GM19043 (cell line): ENCODE measurements at regions not wholly inside any gene's neighbourhood (a gene's known extent, or its start where the extent isn't known, plus 50 kb on each side); places are given as distances from the start of the nearest gene placed in this dataset.
A peak's percentile ranks its signal among the peaks of the same experiment; 100 is the strongest.

Source experiments
- ATAC-seq: cut with Tn5 transposase; IDR thresholded peaks from one replicate; pipeline ENCODE4 v1.9.1; 2021; ENCODE audit warnings: low read depth; ENCODE audit not compliant: unreplicated experiment

DNA sequence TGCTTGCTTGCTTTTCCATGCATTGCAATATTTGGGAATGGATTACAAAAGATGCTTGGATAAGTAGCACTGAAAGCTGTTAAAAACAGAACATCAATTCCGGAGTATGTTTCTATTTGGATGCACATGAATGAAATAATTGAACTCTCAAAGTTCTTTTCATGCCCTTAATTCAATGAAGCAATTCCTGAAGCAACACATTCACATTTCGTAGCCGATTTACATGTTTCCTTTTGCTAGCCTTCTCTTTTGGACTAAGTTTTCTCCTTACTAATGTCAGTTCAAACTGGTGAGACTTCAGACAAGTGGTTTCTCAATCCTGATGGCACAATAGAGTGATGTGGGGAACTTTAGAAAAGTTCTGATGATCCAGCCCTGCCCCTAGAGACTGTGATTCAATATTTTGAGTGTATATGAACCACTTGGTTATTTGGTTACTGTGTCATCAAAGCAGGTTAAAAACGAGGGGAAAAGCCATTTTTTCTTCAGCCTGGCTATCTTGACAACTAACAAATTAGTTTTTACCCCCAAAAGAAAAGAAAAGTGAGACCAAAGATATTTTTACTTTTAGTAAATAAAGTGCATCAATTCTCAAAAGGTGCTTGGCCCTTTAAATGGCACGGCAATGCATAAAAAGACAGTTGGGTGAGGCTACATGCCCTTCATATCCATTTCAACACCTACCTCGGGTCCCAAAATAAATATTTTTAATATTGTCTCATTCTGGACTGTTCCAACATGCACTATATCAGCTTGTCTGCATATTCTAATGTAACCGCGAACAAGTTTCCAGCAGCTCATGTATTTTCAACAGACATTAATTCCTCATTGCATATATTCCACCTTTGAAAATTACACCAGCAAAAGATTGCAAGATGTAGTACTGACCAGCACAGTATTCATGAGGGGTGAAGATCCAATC lies 90.1 kb upstream of the RPL34 start:
- no peak for ATAC-seq

DNA sequence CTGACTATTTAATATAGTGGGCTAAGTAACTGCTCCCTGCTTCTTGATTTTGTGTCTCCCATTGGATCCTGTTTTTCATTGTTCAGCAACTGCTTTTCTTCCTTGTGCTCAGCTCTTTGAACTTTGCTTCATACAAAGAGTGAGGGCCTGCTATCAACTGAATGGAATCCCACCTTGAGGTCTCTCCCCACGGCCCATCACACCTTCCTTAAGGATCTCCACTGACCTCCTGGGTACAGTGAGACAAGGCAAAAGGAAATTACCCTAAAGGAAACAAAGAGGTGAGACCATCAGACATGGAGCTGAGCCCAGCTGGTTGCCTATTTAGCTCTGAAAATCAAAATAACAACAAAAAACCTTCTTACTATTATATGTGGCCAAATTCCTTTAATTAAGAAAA lies 91.3 kb upstream of the RPL34 start:
- no peak for ATAC-seq

DNA sequence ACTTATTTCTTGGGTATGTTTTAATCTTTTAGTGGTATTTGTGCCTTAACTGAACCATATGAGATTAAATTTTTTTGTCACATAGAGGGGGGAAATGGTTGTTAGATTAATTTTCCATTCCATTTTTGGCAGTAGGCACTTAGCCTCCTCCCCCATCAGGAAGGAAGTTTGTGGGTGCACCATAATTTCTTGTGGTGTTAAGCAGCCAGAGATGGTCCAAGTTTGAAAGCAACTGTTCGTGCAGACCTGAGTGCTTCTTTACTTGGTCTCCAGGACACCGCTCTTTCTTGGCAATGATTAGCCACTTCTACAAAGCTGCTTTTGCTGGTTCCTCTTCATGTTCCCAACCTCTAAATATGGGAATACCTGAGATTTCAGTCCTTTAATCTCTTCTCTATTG lies 92.7 kb upstream of the RPL34 start:
- ATAC-seq, result peak; percentile 60

DNA sequence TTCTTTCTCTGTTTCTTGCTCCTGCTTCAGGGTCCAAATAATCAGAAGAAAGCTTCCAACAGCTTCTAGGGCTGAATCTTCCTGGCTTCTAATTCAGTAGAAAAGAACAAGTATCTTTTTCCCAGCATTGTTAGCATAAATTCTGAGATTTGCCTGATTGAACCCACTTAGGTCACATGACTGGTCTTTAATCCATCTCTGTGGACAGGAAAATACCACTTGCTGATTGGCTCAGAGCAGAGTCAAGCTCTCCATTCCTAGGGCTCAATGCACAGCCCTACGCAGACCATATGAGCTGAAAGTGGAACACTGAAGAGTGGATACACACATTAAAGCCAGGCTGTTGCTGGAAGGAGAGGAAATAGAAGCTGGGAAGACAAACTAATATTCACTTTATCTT lies 99.6 kb upstream of the RPL34 start:
- no peak for ATAC-seq

DNA sequence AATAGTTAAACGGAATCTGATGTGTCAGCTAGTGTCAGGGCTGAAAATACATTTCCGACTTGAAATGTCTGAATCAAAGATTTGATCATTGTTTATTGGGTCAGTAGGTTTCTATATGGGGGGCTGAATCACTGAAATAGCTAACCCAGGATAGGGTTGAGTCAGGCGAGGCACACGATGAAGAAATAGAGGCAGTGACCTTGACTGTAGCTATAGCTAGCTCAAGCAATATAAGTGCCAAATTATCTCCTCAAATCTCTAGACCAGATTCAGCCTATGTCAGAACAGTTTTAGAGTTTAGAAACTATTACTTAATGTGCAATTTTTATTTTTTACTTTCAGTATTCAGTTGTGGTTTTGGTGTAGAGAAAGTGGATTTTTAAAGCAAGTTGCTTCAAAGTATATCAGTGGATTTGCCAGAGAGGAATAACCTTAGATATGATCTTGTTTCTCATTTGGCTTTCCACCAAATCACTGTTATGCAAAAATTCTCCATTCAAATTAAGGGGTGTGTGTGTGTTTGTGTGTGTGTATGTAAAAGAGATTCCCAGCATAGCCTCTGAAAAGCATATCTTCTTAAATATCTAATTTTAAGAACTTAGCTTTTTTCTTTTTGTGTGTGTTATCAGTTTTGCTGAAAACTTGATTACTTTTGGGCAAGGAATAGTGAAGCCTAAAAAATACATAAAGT lies 100.3 kb upstream of the RPL34 start:
- no peak for ATAC-seq

DNA sequence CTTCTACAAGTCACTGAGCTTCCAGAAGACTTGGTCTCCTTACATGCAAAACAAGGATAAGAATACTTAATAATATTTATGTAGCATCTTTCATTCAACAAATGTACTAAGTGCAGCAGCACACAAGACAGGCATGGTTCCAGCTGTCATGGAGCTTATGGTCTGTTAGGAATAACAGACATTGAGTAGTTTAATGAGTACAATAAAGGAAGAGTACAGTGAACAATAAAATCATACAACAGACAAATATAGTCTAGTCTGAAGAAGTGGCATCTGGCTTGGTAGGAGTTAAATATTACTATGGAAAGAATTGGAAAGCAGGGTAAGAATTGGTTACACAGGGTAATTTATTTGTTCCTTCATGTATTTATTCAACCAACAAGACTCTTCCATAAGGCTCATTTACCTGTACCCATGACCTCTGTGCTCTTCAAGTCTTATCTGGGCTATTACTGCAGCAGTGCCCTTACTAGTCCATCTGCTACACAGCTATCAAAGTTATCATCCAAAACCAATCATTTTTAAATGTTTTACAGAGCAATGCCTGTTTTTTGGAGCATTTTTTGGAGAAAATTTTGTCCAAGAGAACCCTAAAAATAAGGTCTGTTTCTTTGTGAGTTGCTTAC lies 101.1 kb upstream of the RPL34 start:
- no peak for ATAC-seq

DNA sequence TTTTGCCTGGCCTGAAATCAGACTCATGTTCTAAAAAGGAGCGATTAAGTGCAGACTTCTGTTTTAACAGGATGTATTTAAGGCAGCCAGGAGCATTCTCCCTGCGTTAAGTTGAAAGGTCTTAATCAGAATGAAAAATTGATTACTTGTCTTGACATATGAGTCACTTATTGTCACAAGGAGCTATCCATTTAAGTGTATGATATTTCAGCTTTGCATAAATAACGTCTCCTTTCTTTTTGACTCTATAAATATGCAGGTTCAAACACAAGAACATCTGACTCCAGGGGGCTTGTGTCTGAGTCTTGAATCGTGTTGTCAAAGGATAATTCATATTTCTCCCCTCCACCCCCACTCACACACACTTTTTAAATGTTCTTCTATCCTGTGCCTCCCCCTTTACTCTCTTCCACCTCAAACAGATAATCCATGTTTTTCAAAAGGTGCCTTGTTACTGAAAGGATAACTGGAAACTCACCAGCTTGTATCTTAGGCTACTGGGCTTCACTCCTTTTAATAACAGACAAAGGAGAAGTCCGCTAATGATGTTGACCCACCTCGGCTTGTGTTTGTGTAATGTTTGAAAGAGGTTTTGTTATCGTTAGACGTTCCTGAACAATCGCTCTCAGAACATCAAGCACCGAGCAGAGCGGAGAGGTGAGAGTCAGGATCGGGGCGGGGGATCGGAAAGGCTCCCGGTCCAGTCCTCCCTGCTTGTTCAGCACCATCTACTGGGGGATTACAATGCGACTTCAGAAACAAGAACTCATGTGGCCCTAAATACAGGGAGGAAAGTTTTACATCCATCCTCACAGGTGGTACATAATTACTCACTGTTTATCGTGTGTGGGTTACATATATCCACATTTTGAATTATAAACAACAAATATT lies 107.5 kb upstream of the RPL34 start:
- ATAC-seq, result no peak

DNA sequence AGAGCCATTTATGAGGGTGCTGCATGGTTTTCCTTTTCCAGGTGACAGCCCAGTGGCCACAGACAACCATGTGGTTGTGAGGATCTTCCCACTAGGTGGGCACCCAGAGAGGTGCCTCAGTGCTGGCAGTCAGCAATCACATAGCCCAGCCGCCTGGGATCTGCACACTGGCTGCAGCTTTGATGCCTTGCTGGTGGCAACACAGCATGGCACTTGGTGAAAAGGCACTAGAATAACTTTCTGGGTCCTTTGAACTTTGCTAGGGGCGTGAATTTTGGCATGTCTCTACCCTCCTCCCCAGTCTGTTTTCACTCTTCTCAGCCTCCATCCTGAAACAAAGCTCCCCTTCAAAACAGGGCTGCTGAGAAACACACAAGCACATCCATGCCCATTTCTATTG lies 108.8 kb upstream of the RPL34 start:
- ATAC-seq, result no peak

DNA sequence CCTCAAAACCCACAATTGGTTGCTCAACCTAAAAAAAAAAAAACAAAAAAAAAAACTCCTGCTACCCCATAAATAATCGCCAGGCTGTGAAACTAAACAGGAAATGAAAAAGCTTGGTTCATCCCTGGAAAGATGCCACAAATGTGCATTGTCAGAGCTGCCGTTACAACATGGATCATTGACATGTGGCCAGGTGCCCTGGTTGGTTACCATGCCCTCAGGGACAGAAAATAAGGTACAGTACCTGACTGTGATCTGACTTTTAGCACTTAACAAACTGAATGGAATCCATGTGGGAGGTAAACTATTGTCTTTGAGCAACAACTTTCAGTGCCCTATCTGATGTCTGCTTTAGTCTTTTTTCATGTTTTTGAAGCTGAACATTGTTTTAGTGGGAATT lies 118.0 kb upstream of the RPL34 start:
- no peak for ATAC-seq

DNA sequence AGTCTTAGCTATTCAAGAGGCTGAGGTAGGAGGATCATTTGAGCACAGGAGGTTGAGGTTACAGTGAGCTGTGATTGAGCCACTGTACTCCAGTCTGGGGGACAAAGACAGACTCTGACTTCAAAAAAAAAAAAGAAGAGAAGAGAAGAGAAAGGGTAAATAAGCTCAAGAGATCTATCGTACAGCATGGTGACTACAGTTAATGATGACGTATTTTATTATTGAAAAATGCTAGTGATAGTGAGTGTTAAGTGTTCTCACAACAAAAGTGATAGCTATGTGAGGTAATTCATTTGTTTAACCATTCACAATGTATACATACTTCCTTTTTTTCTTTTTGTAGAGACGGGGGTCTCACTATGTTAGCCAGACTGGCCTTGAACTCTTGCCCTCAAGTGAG lies 121.5 kb upstream of the RPL34 start:
- ATAC-seq, result no peak

DNA sequence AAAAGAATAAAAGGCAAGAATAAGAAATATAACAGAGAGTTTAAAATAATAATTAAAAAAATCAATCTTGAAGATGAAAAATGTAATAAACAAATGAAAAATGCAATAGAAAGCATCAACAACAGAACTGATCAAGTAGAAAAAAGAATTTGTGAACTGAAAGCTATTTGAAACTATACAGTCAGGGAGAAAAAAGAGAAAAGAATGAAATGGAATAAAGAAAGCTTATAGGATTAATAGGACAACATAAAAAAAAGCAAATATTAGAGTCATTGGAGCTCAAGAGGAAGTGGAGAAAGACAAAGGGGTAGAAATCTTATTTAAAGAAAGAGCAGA lies 126.8 kb upstream of the RPL34 start:
- no peak for ATAC-seq

DNA sequence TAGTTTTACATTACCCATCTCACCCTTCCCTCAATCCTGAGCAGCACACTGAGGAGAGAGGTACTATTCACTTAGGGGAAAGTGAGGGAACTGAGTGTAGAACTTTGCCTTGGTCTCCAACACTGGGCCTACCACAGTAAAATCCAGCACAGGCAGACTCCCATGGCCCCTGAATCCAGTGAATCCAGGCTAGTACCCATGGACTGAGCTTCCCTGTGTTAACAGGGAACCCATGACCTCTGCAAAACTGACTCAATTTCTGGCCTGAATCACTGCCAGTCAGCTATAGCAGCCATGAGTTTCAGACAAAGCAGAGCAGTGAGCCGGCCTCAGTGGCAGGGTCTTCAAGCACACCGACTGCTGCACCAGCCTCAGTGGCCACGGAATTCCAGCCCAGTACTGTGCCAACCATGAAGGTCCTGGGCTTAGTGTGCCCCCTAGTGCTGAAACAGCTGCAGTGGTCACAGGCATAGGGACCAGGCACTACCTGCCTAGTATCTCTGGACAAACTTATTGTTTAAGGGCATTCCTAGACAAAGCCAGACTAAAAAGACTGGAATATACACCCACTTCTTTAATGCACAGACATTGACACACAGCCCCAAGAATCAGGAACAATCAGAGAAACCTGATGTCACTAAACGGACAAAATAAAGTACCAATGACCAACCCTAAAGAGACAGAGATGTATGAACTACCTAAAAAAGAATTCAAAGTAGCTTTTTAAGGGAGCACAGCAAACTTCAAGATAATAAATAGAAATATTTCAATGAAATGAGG lies 127.4 kb upstream of the RPL34 start:
- no peak for ATAC-seq

DNA sequence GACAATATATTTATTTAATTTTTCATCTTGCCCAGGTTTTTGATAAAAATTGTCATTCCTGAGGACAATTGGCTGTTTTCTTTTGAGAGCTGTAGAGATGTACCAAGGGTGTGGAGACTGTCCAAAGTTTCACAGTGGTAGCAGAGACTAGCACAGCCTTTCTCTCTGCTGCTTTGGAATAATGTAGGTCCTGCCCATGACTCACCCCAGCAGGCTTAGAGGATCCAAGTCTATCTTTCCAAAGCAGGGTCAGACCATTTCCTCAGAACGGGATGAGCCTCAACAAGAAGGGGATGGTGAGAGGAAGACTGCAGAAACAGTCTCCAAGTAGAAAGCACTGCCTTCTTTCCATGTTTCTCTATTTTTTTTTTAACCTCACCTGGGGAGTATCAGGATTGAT lies 131.5 kb upstream of the RPL34 start:
- ATAC-seq, result no peak

DNA sequence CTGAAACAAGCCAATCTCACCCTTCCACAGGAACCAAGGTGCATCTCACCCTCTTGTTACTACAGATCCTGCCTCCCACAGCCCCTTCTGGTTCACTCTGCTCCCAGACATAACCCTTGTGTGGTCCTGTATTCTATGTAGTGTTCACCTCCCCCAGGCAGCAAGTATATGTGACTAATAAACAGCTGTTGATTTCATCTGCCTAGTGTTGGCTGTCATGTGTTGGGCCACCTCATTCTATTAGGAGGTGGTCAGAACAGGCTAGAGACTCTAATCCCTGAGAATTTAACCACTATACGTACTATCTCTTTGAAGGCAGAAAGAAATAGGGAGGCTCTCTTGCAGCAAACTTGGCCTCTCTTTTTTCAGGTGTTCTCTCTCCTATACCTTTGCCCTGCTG lies 134.3 kb upstream of the RPL34 start:
- no peak for ATAC-seq

DNA sequence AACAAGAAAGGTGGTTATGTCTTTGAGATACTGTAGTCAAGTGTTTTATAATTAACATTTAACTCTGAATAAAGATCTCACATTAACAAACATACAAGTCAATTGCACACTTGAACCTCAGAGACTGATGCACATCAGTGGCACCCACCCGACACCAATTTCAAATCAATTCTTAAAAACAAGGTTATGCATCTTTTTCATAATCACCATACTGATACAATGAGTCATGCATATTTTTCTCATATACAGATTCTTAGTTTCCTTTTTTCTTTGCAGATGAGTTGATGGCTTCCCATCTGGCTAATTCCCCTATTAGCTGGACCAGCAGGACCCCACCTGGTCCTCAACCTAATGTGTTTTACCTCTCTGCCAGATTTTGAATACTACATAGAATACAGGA lies 136.2 kb upstream of the RPL34 start:
- ATAC-seq, result no peak

DNA sequence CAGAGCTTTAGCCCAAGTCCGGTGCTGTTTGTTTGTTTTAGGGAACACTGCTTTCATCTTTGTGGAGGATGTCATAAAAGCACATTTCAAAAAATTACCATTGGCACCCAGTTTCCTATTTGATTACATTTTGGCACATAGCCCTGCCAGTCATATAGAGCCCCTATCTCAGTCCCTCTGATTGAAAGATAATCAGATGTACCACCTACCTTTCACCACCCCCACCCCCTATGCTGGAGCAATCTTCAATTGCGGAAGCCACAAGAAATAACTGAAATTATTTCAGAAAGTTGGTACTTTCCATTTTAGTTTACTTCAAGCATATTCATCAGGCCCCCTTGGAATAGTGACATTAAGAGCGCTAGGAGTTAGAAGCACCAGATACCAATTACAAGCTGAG lies 136.7 kb upstream of the RPL34 start:
- ATAC-seq, result no peak

DNA sequence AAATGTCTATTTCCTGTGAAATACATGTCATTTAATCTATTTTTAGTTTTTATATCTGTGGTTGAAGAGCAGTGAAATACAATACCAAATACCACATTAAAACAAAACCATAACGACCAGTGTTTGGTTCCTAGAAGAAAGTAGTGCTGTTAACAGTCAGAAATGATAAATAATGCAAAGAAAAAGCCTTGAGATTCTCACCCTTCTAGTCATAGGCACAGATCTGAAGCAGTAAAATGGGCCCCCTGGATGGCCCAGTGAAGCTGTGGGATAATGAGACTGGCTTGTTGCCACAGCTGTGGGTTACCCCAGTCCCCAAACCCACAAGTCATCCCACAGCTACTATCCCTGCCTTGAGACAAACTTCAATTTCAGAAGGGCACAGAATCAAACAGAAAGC lies 137.3 kb upstream of the RPL34 start:
- no peak for ATAC-seq

DNA sequence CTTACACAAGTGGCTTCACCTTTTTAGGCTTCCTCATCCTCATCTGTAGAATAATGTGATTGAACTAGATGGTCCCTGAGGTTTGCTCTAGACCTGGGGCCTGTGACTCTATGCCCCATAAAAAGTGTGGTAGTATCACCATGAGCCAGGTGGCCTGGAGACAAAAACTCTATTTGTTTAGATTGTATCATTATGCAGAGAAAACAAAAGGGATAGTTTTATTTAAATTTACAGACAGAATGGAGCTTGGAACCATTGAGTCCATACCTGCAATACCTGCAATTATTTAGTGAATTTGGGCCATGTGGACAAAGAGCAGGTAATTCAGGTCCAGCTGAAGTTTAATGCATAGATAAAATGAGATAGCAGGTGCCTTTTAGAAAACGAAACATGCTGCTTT lies 139.5 kb upstream of the RPL34 start:
- ATAC-seq, result no peak

DNA sequence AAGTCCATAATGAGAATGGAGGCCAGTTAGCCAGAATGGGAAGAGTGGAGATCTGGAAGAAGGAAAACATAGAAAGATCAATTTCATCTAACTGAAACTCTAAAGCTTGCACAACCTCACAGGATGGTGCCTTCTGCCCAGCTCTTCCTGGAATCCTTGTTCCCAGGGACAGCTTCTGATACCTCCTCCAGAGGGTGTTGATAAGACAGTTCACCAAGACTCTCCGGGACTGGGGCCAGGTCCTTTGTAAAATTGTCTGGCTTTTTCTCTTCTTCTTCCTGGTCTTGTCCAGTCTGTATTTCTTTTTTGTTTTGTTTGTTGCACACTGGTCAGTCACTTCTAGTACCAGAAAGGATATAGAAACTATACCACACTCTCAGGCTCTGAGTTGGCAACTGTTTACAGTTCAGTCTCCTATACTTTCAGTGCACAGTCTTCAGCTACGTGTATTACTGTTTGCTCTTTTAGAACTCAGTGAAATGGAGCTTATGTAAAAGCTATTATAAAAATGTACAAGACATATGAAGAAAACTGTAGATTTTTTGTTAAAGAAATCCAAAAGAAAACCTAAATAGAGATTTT lies 142.8 kb upstream of the RPL34 start:
- ATAC-seq, result no peak
